ENCODE measurements at regions not wholly inside any gene's neighbourhood (a gene's known extent, or its start where the extent isn't known, plus 50 kb on each side); places are given as distances from the start of the nearest gene placed in this dataset.
A peak's percentile ranks its signal among the peaks of the same experiment; 100 is the strongest.

DNA sequence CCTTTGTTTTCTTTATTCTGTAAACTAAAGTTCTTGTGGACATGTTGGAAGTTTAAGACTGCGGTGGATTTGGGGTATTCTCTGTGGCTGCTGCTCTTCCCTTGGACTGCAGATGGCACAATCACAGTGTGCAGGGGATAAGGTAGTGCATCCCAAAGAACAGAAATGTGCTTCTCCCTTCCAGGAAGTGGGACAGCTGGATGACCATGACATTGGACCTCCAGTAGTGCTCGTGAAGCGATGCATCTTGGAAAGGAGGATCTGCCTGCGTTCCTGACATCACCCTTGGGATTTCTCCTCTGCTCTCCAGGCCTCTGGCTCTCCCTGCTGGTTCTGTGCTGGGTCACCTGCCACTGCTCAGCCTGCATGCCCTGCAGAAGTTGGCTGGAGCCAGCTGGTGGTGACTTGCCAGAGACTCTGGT is 109.9 kb downstream of the SLC4A3 start:
- H3K4me3 ChIP-seq (ENCODE audit: low read depth, low read length) = no peak overlapping the region
- TF ChIP-seq, protein P1, sequence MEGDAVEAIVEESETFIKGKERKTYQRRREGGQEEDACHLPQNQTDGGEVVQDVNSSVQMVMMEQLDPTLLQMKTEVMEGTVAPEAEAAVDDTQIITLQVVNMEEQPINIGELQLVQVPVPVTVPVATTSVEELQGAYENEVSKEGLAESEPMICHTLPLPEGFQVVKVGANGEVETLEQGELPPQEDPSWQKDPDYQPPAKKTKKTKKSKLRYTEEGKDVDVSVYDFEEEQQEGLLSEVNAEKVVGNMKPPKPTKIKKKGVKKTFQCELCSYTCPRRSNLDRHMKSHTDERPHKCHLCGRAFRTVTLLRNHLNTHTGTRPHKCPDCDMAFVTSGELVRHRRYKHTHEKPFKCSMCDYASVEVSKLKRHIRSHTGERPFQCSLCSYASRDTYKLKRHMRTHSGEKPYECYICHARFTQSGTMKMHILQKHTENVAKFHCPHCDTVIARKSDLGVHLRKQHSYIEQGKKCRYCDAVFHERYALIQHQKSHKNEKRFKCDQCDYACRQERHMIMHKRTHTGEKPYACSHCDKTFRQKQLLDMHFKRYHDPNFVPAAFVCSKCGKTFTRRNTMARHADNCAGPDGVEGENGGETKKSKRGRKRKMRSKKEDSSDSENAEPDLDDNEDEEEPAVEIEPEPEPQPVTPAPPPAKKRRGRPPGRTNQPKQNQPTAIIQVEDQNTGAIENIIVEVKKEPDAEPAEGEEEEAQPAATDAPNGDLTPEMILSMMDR (IDR thresholded peaks at IDR 0.05; ENCODE audit: borderline replicate concordance, insufficient read depth, low read depth, low read length) = peak; percentile 16; the same call in 1 of the 2 replicates

DNA sequence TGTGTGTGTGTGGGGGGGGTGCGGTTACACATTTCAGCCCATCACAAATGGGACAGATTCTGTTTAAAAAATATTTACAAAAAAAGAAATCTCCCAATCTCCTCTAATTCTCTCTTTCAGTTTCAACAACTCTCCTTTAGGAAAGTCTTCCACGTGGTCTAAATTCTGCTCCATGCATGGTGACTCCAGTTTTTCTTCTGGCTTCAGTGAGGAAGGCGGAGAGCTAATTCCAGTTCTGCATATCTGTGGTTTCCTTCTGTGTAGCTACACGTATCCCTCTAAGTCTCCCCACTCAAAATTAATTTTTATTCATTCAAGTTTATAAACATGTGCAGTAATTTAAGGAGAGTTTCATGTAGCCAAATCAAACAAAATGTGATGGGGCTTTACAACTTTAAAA is 111.6 kb downstream of the SLC4A3 start:
- TF ChIP-seq, protein P1 (IDR thresholded peaks at IDR 0.05; ENCODE audit: borderline replicate concordance, insufficient read depth, low read depth, low read length) = no peak
- H3K4me3 ChIP-seq (ENCODE audit: low read depth, low read length) = no peak overlapping the region

DNA sequence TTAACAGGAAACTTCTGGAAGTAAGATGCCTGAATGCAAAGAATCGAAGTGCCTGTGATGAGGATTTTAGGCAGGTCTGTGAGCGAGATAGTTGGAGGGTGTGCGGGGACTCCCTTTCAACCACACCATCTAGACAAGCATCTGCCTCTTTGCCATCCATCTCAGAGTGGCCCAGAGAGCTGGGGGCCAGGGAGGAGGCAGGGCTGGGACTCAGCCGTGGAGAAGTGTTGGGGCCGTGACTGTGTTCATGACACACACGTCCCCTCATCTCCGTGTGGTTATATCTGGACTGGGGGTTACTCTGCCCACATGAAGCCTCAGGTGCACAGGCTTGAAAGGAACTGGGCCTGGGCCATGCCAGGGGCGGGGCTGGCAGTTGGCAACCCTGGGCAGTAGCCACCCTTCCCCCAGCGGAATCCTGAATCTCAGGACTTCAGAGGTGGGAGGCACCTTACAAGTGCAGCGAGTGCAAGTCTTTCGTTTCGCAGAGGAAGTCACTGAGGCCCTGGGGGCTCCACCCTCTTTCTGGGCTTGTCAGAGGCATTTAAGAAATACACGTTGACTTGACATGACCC is 112.5 kb downstream of the SLC4A3 start:
- no peak overlapping the region for H3K4me3 ChIP-seq (ENCODE audit: low read depth, low read length)
- TF ChIP-seq, protein P1 (IDR thresholded peaks at IDR 0.05; ENCODE audit: borderline replicate concordance, insufficient read depth, low read depth, low read length) = no peak

DNA sequence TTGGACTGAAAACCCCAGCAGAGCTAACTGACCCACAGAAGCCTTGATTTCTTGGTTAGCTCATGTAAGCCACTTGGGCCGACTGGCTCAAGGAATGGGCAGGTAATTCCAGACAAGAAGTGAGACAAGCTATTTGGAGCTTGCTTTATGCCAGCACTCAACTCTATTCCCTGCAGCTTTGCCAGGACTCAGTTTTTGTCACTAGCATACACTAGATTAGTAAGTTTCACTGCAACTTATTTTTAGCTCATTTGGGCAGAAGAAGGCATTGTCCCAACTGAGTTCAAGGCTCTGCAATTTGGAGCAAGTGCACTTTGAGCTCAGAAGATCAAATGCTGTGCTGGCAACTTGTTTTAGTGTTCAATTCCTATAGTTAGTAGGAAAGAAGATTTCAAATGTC is 116.1 kb downstream of the SLC4A3 start:
- TF ChIP-seq, protein P1 (IDR thresholded peaks at IDR 0.05; ENCODE audit: borderline replicate concordance, insufficient read depth, low read depth, low read length) = no peak
- no peak overlapping the region for H3K4me3 ChIP-seq (ENCODE audit: low read depth, low read length)

DNA sequence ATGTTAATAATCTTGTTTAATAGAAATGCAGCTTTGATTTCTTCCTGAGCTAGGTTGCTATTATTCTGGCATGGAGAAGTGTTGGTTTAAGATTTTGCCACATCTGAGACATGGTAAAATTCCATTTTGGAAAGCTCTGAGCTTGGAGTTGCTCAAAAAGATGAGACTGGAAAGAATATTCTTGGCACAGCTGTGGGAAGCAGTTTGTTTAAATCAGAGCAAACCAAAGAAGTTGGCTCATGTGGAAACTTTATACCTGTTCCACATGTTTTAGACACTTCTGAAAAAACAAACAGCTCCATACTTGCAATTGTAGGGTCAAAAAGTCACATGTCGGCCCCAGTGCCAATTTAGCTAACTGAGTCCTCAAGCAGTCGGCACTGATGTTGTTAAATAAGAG is 116.6 kb downstream of the SLC4A3 start:
- no peak overlapping the region for H3K4me3 ChIP-seq (ENCODE audit: low read depth, low read length)
- TF ChIP-seq, protein P1 (IDR thresholded peaks at IDR 0.05; ENCODE audit: borderline replicate concordance, insufficient read depth, low read depth, low read length) = no peak

DNA sequence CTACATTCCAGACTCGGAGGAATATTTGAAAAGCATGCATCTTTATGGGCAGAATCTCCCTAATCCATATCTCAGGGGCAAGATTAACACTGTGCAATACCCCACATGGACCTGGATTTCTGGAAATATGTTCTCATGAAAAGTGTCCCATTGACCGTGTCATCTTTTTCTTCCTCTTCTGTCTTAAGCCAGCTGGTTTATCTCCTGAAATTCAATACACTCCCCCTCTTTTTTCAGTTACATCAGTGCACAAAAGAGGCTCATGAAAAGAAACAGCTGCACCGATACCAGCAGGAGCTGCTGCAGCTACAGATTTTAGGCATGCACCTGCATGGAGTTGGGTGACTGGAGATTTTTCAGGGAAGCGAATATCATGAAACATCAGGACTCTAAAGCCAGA is 117.2 kb downstream of the SLC4A3 start:
- no peak overlapping the region for H3K4me3 ChIP-seq (ENCODE audit: low read depth, low read length)
- TF ChIP-seq, protein P1 (IDR thresholded peaks at IDR 0.05; ENCODE audit: borderline replicate concordance, insufficient read depth, low read depth, low read length) = no peak

DNA sequence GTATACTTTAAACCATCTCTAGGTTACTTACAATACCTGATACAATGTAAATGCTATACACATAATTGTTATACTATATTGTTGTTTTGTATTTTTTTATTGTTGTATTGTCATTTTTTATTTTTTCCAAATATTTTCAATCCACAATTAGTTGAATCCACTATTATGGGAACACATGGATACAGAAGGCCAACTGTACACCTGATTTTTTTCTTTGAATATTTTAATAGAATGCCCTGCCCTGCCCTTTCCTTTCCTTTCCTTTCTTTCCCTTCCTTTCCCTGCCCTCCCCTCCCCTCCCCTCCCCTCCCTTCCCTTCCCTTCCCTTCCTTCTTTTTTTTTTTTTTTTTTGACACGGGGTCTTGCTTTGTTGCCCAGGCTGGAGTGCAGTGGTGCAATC is 120.2 kb downstream of the SLC4A3 start:
- no peak overlapping the region for H3K4me3 ChIP-seq (ENCODE audit: low read depth, low read length)

More for the DNA sequence above, 120.2 kb downstream of the SLC4A3 start:
- TF ChIP-seq, protein P1 (IDR thresholded peaks at IDR 0.05; ENCODE audit: borderline replicate concordance, insufficient read depth, low read depth, low read length) = no peak

Measured in GM12875 (cell line).